ENCODE measurements at regions not wholly inside any gene's neighbourhood (a gene's known extent, or its start where the extent isn't known, plus 50 kb on each side); places are given as distances from the start of the nearest gene placed in this dataset.

DNA sequence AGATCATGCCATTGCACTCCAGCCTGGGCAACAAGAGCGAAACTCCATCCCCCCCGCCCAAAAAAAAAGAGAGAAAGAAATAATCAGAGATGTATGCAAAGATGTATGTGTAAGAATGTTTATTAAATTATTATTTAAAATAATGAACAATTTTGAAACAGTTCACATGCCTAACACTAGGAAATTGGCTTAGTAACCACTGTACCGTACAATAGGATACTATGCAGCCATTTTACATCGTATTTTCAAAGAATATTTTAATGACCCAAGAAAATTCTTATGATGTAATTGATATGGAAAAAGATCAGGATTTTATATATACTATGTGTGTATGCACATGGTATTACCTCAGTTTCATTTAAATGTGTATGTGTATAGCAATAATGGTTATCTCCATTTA is 190.5 kb downstream of the ZFP36L2 start:
- TF ChIP-seq EZH2 (IDR thresholded peaks at IDR 0.05; ENCODE audit: insufficient read depth, poor library complexity, severe bottlenecking): no peak
- no peak for TF ChIP-seq EZH2phosphoT487 (IDR thresholded peaks at IDR 0.05; ENCODE audit: insufficient read depth, low read depth)
